ENCODE measurements at regions not wholly inside any gene's neighbourhood (a gene's known extent, or its start where the extent isn't known, plus 50 kb on each side); places are given as distances from the start of the nearest gene placed in this dataset.

DNA sequence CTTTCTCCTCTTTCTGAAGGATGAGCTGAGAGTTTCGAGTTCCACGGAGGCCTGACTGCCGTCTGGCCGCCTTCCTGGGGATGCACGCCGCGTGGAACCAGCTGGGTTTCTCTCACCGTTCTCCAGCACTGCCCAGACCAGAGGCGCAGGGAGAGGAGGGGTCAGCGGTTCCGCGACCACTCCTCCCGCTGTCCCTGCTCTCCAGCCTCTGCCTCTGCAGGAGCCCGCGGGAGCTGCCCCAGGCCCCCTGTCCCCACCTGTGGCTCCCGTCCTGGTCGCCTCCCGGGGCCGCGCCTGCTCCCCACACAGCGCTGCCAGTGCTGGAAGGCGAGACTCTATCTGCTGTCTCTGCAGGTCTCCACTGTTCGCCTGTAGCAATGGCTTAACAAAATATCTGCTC lies 106.8 kb upstream of the AFDN start:
- DNase-seq (ENCODE audit: low spot score) (no peak), ATAC-seq (ENCODE audit: low FRiP score) (no peak)
- TF ChIP-seq, protein P1, sequence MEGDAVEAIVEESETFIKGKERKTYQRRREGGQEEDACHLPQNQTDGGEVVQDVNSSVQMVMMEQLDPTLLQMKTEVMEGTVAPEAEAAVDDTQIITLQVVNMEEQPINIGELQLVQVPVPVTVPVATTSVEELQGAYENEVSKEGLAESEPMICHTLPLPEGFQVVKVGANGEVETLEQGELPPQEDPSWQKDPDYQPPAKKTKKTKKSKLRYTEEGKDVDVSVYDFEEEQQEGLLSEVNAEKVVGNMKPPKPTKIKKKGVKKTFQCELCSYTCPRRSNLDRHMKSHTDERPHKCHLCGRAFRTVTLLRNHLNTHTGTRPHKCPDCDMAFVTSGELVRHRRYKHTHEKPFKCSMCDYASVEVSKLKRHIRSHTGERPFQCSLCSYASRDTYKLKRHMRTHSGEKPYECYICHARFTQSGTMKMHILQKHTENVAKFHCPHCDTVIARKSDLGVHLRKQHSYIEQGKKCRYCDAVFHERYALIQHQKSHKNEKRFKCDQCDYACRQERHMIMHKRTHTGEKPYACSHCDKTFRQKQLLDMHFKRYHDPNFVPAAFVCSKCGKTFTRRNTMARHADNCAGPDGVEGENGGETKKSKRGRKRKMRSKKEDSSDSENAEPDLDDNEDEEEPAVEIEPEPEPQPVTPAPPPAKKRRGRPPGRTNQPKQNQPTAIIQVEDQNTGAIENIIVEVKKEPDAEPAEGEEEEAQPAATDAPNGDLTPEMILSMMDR (IDR thresholded peaks at IDR 0.05) = no peak

DNA sequence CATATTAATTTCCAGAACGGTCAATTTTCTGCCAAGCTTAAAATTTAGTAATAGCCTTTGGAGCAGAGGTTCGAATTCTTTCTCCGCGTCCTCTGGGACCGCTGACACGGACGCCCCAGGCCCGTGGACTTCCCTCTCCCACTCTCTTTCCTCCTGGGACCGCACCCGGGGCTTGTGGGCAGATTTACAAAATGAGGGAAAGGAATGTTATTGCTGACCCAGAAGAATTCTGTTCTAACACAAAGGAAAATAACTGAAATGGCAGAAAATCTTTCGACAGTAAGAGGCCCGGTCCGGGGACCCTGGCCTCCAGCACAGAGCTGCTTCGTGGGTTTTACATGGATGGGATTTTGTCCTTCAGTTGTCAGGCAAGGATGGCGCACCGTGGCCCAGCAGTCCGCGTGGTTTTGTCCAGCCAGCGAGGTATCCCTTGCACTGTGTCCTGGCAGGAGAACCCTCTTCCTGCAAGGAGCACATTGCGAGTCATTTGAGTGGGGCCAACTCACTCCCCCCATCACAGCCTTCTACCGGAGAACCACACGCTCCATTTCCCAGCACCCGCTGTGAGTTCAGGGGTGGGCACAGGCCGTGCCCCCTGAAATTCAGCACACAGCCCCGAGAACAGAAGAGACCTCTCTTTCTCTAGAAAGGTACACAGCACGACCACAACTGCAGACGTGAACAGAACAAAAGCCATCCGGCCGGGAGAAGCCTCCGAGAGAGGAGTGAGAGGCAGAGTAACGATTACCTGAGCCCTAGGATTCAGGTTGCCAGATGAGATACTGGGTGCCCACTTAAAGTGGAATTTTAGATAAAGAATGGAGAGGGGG lies 106.0 kb upstream of the AFDN start:
- ATAC-seq (ENCODE audit: low FRiP score) (no peak), DNase-seq (ENCODE audit: low spot score) (no peak)
- TF ChIP-seq, protein P1 (IDR thresholded peaks at IDR 0.05) = no peak

DNA sequence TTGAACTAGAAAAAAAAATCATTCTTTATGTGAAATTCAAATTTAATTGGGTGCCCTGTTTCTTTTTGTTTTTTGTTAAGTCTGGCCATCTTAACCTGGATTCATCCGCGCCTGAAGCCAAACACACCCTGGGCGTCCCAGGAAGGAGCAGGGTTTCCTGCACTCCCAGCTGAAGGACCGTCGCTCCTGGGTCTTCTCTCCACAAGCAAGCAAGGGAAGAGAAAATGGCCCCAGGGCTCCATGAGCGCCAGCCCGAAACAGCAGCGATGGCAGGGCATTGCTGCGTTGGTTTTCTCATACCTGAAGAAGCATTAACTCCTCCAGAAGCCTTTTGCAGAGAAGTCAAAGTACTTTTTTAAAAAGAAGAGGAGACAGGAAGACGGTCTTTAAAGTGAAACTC lies 105.4 kb upstream of the AFDN start:
- TF ChIP-seq, protein P1 (IDR thresholded peaks at IDR 0.05) = no peak
- ATAC-seq (ENCODE audit: low FRiP score) (no peak), DNase-seq (ENCODE audit: low spot score) (no peak)

DNA sequence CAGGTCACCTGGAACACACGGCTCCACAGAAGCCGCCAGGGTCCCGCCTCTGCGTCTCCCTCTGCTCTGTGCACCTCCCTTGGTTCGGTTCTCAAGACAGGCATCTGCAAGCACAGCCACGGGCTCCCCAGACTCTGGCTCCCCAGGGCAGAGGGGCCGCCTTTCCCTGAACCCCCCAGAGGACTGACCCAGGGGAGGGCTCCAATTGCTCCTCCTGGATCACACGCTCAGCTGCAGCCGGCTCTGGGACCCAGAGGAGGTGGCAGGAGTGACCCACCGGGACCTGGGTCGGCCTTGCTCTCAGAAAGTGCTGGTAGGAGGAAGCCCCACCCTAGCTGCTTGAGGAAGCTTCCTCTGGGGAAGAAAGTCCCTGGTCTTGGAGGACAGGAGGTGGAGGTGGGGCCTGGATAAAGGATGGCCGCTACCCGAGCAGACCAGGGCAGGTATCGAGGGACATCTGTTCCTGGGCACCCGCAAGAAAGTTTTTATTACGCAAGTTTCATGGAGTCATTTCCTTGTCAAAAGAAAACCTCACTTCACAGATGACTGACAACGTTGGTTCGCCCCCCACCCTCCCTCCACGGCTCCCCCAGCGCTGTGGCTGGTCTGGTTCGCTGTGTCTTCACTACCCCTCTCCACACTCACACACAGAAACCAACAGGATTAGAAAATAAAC lies 103.9 kb upstream of the AFDN start:
- no peak for ATAC-seq (ENCODE audit: low FRiP score)
- DNase-seq (ENCODE audit: low spot score) = no peak
- TF ChIP-seq, protein P1 (IDR thresholded peaks at IDR 0.05) = no peak

DNA sequence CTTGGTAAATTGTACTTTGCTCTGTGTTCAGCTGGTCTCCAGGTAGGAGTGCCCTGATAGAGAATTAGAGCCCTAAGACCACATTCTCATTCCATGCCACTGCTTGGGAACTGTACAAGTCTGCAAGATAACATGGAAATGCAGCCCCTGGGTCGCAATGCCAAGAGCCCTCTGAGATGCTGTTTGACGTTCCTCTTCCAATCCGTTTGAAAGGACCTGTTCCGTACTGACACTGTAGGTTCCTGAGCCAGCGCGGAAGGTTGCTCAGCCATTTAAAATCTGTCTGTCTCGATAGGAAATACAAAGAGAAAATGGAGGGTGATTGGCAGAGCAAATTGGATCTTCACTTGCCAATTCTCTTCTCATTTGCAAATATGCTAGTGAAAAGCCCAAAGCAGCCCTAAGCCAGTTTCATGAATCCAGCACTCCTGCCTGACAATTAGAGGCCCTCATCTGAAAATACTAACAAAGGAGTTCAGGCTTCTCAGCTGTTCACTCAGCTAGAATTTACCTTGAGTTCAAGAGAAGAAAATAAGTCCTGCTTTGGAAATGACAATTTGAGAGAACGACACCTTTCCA lies 100.6 kb upstream of the AFDN start:
- DNase-seq (ENCODE audit: low spot score) (no peak), ATAC-seq (ENCODE audit: low FRiP score) (no peak)
- TF ChIP-seq, protein P1 (IDR thresholded peaks at IDR 0.05) = no peak

DNA sequence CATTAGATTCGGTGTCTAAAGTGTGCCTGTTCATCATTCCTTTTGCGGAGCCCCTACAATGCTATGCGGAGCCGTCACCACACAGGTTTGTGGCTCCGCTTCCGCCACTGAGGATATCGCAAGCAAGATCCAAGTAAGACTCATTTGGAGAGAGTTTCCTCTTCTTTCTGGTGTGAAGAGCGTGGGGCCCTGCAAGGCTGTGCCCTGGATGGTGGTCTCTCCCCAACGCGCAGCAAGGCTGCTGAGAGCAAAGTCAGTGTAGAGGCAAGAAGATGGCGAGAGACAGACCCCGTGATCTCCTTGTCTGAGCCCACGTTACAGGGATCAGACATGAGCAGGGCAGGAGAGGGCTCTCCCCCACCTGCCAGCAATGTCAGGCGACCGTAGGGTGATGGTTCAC lies 96.3 kb upstream of the AFDN start:
- DNase-seq (ENCODE audit: low spot score) = no peak
- TF ChIP-seq, protein P1 (IDR thresholded peaks at IDR 0.05) = no peak
- no peak for ATAC-seq (ENCODE audit: low FRiP score)
